Left lobe of liver (tissue), 2 donors: ENCODE measurements at regions not wholly inside any gene's neighbourhood (a gene's known extent, or its start where the extent isn't known, plus 50 kb on each side); places are given as distances from the start of the nearest gene placed in this dataset.
"Not testable (repeated sequence)": the region's sequence is repeated elsewhere in the genome, so short reads cannot be mapped to it uniquely, and the experiment has no call there.

ENCODE experiments used
- ATAC-seq: fragments of 200-7000 bp; cut with Tn5 transposase; one replicate; pipeline ENCODE4 v1.9.1; 2020; ENCODE audit warnings: mild to moderate bottlenecking, moderate library complexity
- DNase-seq: peaks from one replicate; pipeline ENCODE4 v3.0.0-alpha.2; 2020; ENCODE audit warnings: low spot score
- donor health status: DM: no; HTN: no; CAD: no; lungs with moderate emphysema.
- donor health status: DM: no; HTN: yes; CAD: no.

DNA sequence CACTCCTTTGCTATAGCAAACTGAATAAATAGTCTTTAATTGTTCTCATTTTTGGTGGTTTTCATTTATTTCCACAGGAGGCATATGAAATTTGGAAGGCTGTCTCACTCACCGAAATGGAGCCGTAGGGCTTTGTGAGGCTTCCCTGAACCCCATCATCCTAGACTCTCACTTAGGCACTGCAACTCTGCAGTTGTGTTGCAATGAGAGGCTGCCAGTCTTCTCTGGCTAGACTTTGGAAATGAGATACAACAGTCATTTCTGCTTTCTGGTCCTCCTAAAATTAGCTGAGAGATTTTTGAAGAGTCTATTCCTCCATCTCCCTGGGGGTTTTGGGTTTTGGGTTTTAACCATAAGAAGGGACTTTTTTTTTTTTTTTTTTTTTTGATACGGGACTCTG is 146.5 kb downstream of the SH3BGRL start:
- DNase-seq = no peak
- ATAC-seq = no peak

GRCh38 chrX:81354954-81355353 is 153.1 kb downstream of the SH3BGRL start:
- DNase-seq (no peak), ATAC-seq (no peak)

DNA sequence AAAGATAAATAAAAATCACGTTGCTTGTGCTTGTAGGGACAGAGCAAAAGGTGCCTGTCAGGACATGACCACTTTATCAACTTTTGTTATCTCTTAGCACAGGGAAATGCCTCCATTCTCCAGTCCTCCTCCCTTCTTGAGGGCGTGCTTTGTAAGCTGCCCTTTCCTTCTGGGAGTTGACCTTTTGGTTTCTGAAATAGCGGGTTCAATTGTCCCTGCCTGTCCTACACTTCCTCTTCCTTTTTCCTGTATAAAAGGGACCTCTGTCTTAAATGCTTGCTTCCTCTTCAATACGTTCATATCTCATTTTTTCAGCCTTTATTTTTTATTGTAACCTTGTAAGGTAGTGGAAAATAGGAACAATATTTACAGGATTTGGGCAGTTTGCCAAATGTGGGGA is 153.5 kb downstream of the SH3BGRL start:
- ATAC-seq = peak; percentile 30
- no peak for DNase-seq

- ATAC-seq = no peak
- no peak for DNase-seq
Measured at GRCh38 chrX:81367291-81367690, 165.4 kb downstream of the SH3BGRL start.

DNA sequence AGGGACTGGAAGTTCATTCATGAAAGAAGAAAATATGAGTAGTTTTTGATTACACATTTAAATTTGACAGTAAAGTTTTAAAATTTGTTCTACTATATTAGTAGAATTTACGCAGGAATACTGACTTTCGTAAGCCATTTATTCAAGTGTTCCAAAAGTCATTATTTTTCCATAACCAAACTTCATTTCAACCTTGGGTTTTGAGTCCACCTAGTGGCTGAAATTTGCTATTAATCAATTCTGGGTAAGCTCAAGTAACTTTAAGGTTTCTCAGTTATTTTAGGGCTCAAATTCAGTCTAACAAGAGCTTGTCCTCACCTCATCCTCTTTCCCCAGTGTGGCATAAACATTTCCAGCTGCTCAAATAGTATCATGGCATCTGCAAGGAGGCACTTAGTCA is 175.4 kb downstream of the SH3BGRL start:
- DNase-seq = no peak
- no peak for ATAC-seq

DNA sequence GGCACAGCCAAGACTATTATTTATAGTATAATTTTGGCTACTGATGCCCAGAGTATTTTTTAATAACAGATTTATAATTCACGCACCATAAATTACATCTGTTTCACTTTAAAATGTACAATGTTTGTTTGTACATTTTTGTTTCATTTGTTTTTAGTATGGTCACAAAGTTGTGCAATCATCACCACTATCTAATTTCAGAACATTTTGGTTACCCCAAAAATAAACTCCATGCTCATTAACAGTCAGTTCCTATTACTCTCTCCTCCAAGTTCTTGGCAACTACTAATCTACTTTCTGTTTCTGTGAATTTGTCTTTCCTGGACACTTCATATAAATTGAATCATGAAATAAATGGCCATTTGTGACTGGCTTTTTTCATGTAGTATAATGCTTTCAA is 176.7 kb downstream of the SH3BGRL start:
- DNase-seq = no peak
- no peak for ATAC-seq

DNA sequence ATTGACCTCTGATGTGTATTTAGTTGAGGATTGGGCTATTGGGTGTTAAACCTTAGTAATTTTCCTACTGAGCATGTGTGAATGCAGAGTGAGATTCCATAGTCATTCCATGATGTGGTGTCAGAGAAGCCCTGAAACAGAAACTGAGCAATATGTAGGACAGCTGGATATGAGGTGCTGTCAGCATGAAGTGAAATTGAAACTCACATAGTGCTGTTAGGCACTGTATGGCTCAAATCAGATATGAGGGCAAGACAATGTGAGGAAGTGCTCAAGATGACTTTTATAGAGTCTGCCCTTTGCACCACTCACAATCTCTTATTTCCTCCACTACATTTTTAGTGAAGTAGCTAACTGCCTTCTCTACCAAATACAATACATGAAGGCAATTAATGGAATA is 188.3 kb downstream of the SH3BGRL start:
- peak; percentile 39 for ATAC-seq
- DNase-seq = no peak

- ATAC-seq (no peak), DNase-seq (no peak)
Measured at GRCh38 chrX:81392396-81392795, 190.5 kb downstream of the SH3BGRL start.

GRCh38 chrX:81405781-81406180 is 203.9 kb downstream of the SH3BGRL start:
- ATAC-seq (no peak), DNase-seq (no peak)

- DNase-seq (no peak), ATAC-seq (no peak)
Measured at GRCh38 chrX:81411517-81411916, 209.6 kb downstream of the SH3BGRL start.

GRCh38 chrX:81412428-81412827 is 210.5 kb downstream of the SH3BGRL start:
- ATAC-seq = no peak
- no peak for DNase-seq

DNA sequence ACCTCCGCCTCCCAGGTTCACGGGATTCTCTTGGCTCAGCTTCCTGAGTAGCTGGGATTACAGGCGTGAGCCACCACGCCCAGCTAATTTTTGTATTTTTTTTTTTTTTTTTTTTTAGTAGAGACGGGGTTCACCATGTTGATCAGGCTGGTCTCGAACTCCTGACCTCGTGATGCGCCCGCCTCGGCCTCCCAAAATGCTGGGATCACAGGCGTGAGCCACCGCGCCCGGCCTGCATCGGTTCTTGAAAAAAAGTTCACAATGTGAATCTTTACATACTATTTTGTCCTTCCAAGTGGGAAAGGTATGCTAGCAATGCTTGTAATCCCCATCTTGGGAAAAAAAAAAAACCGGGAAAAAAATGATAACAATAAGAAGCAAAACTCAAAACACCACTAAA is 211.0 kb downstream of the SH3BGRL start:
- not testable (repeated sequence) for ATAC-seq

GRCh38 chrX:81414630-81415029 is 212.7 kb downstream of the SH3BGRL start:
- no peak for ATAC-seq
- DNase-seq = no peak

More for the DNA sequence above, 211.0 kb downstream of the SH3BGRL start:
- not testable (repeated sequence) for DNase-seq
